Fibroblast of villous mesenchyme (primary cell): ENCODE measurements at regions not wholly inside any gene's neighbourhood (a gene's known extent, or its start where the extent isn't known, plus 50 kb on each side); places are given as distances from the start of the nearest gene placed in this dataset.

Experiments
- DNase-seq: peaks from one replicate; pipeline ENCODE4 v3.0.0-alpha.2; 2010; ENCODE audit warnings: low read depth
- H3K4me3 ChIP-seq: 2 replicates; pipeline ENCODE4 v1.5.1; 2011; ENCODE audit warnings: low read depth, mild to moderate bottlenecking, low read length
- CTCF ChIP-seq: IDR thresholded peaks from 2 replicates; pipeline ENCODE4 v1.5.1; 2012; ENCODE audit warnings: low read depth, mild to moderate bottlenecking, low read length; ENCODE audit not compliant: insufficient read depth

DNA sequence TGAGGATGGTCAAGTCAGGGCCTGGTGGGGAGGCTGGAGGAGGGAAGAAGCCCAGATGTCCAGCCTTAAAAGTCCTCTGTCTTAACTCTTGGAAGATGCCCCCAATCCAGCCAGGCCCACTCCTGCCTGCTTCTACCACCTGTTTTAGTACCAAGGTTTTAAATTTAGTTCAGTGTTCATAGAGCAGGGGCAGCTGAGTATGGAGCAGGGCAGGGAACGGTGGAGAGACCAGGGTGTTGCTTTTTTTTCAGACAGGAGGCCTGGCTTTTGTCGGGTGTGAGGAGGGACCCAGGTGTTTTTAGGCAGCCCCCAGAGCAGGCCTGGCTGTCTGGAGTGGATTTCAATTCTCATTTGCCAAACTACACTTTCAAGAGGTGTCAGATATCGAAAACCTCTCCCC lies 278.8 kb downstream of the CDC5L start:
- no peak overlapping the region for H3K4me3 ChIP-seq
- DNase-seq = no peak
- no peak for TF ChIP-seq CTCF

GRCh38 chr6:44667226-44667625 lies 279.7 kb downstream of the CDC5L start:
- no peak for TF ChIP-seq CTCF
- peak; percentile 83 for DNase-seq
- H3K4me3 ChIP-seq = no peak overlapping the region

- DNase-seq = no peak
- TF ChIP-seq CTCF = peak; percentile 67
- no peak overlapping the region for H3K4me3 ChIP-seq
Observed at GRCh38 chr6:44667668-44668390, 280.3 kb downstream of the CDC5L start.

- no peak for TF ChIP-seq CTCF
- DNase-seq = no peak
- no peak overlapping the region for H3K4me3 ChIP-seq
Observed at GRCh38 chr6:44668391-44668930, 281.0 kb downstream of the CDC5L start.

- no peak for DNase-seq
- TF ChIP-seq CTCF = no peak
- H3K4me3 ChIP-seq = no peak overlapping the region
Observed at GRCh38 chr6:44668976-44669934, 281.7 kb downstream of the CDC5L start.

GRCh38 chr6:44670146-44670545 lies 282.6 kb downstream of the CDC5L start:
- TF ChIP-seq CTCF = no peak
- DNase-seq = no peak
- H3K4me3 ChIP-seq = no peak overlapping the region
